Pons (tissue), 1 donor: ENCODE measurements at regions not wholly inside any gene's neighbourhood (a gene's known extent, or its start where the extent isn't known, plus 50 kb on each side); places are given as distances from the start of the nearest gene placed in this dataset.
A peak's percentile ranks its signal among the peaks of the same experiment; 100 is the strongest.
"Not testable (repeated sequence)": the region's sequence is repeated elsewhere in the genome, so short reads cannot be mapped to it uniquely, and the experiment has no call there.

Experiments
- DNase-seq: peaks from one replicate; pipeline ENCODE4 v3.0.0-alpha.2; 2016; ENCODE audit warnings: low spot score

- DNase-seq = no peak
Observed at GRCh38 chr14:86987966-86988365, 1005.0 kb downstream of the GALC start.

- DNase-seq = peak; percentile 23
Observed at GRCh38 chr14:86973177-86973576, 1019.8 kb downstream of the GALC start.

GRCh38 chr14:86971292-86971691 lies 1021.7 kb downstream of the GALC start:
- DNase-seq = no peak

- DNase-seq = no peak
Observed at GRCh38 chr14:86961106-86961716, 1031.8 kb downstream of the GALC start.

GRCh38 chr14:86955771-86956354 lies 1037.1 kb downstream of the GALC start:
- no peak for DNase-seq

GRCh38 chr14:86954623-86955022 lies 1038.4 kb downstream of the GALC start:
- peak; percentile 39 for DNase-seq

GRCh38 chr14:86946446-86946845 lies 1046.5 kb downstream of the GALC start:
- DNase-seq = no peak

- no peak for DNase-seq
Observed at GRCh38 chr14:86944434-86944833, 1048.5 kb downstream of the GALC start.

- no peak for DNase-seq
Observed at GRCh38 chr14:86943391-86944365, 1049.3 kb downstream of the GALC start.

- DNase-seq = no peak
Observed at GRCh38 chr14:86942936-86943335, 1050.0 kb downstream of the GALC start.

- no peak for DNase-seq
Observed at GRCh38 chr14:86940106-86940505, 1052.9 kb downstream of the GALC start.

- DNase-seq = no peak
Observed at GRCh38 chr14:86938320-86938719, 1054.7 kb downstream of the GALC start.

- DNase-seq = no peak
Observed at GRCh38 chr14:86936556-86936955, 1056.4 kb downstream of the GALC start.

- DNase-seq = no peak
Observed at GRCh38 chr14:86935241-86935885, 1057.6 kb downstream of the GALC start.

GRCh38 chr14:86933958-86934595 lies 1058.9 kb downstream of the GALC start:
- DNase-seq = no peak

GRCh38 chr14:86933460-86933859 lies 1059.5 kb downstream of the GALC start:
- DNase-seq = no peak

GRCh38 chr14:86915406-86915805 lies 1077.6 kb downstream of the GALC start:
- no peak for DNase-seq

- DNase-seq = no peak
Observed at GRCh38 chr14:86912709-86913108, 1080.3 kb downstream of the GALC start.

GRCh38 chr14:86911486-86911885 lies 1081.5 kb downstream of the GALC start:
- DNase-seq = no peak

- DNase-seq = not testable (repeated sequence)
Observed at GRCh38 chr14:86905386-86905926, 1087.5 kb downstream of the GALC start.

- DNase-seq = no peak
Observed at GRCh38 chr14:86902176-86902950, 1090.6 kb downstream of the GALC start.
